ENCODE measurements at regions not wholly inside any gene's neighbourhood (a gene's known extent, or its start where the extent isn't known, plus 50 kb on each side); places are given as distances from the start of the nearest gene placed in this dataset.

DNA sequence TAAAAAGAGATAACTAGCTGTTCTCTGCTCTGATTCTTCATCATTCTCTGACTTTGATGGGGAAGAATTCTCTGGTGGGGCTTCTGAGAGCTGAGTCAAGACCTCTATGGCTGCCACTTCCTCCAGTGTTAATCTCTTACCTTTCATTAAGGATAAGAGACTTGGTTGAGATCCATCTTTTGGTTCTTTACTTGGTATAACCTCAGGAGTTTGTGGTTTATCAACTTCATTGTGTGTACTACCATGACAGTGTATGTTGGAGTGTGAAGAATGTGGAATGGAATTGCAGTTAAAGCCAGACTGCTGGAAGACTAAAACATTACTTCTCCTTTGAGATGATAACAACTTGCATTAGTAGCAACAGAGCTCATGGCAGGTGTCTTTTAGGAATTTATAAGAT lies 222.0 kb downstream of the SLITRK5 start:
- DNase-seq (ENCODE audit: low spot score) = no peak
- no peaks in the 10 kb centered on the region for H3K27me3 ChIP-seq (replicated peaks; ENCODE audit: insufficient read depth)
- no peak overlapping the region for H3K27ac ChIP-seq
- intact Hi-C loops (cut with DNase I) = no loop called here
- no peaks in the 10 kb centered on the region for H3K4me1 ChIP-seq (replicated peaks)
- no peak overlapping the region for H3K4me3 ChIP-seq
- TF ChIP-seq POLR2A (IDR thresholded peaks at IDR 0.05) = no peak
- TF ChIP-seq POLR2AphosphoS5 (IDR thresholded peaks at IDR 0.05) = no peak
- TF ChIP-seq CTCF (IDR thresholded peaks at IDR 0.05) = no peak
- no peaks in the 10 kb centered on the region for H3K9me3 ChIP-seq
- H3K36me3 ChIP-seq = no peaks in the 10 kb centered on the region

DNA sequence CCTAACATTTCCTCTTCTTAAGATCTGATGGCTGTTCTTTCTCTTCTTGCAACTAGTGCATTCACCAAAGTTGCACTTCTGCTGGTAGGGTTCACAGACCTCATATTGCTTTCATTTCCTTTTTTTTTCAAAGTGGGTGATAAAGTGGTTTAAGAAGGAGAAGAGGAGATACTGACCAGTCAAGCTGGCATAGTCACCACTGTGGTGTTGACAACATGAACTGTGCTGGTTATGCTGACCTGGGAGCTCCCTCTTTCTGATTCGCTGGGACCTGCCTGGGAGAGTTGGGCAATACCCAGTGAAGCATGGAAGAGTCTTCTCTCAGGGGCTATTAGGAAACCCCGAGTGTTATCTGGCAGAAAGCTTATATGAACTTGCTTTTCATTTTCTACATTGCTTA lies 222.9 kb downstream of the SLITRK5 start:
- Histone ChIP-seq H3K4me1 (replicated peaks) (no peaks in the 10 kb centered on the region), H3K27ac (no peak overlapping the region), H3K36me3 (no peaks in the 10 kb centered on the region), H3K4me3 (no peak overlapping the region), H3K27me3 (replicated peaks; ENCODE audit: insufficient read depth) (no peaks in the 10 kb centered on the region), H3K9me3 (no peaks in the 10 kb centered on the region)
- WGBS = 88% methylated on average over 2 of the region's 2 CpGs
- DNase-seq (ENCODE audit: low spot score) = no peak
- TF ChIP-seq POLR2A (IDR thresholded peaks at IDR 0.05) (no peak), CTCF (IDR thresholded peaks at IDR 0.05) (no peak), POLR2AphosphoS5 (IDR thresholded peaks at IDR 0.05) (no peak)
- intact Hi-C loops (cut with DNase I) = no loop called here

GRCh38 chr13:87903553-87903952 lies 232.4 kb downstream of the SLITRK5 start:
- Histone ChIP-seq H3K9me3 (no peaks in the 10 kb centered on the region), H3K27me3 (replicated peaks; ENCODE audit: insufficient read depth) (no peaks in the 10 kb centered on the region), H3K4me1 (replicated peaks) (no peaks in the 10 kb centered on the region), H3K4me3 (no peak overlapping the region), H3K27ac (no peak overlapping the region), H3K36me3 (no peaks in the 10 kb centered on the region)
- DNase-seq (ENCODE audit: low spot score) = no peak
- TF ChIP-seq POLR2A (IDR thresholded peaks at IDR 0.05) (no peak), CTCF (IDR thresholded peaks at IDR 0.05) (no peak), POLR2AphosphoS5 (IDR thresholded peaks at IDR 0.05) (no peak)
- intact Hi-C loops (cut with DNase I) = no loop called here

DNA sequence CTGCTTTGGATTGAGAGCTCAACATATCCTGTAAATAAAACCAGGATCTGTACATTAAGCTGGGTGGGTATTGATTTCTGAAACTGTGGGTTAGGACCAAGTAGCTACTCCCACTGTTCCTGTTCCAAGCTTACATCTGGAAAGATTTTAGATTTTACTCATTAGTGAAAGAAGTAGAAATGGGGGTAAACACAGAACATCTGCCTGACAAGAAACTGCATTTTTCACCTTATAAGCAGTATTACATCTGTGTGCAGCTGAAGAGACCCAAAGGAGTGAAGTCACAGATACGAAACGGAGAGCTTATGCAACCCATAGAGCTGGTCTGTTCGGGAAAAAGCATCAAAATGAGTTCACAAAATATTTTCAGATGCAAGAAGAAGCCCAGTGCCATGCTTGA lies 235.2 kb downstream of the SLITRK5 start:
- H3K27ac ChIP-seq = no peak overlapping the region
- no peaks in the 10 kb centered on the region for H3K36me3 ChIP-seq
- no peaks in the 10 kb centered on the region for H3K4me1 ChIP-seq (replicated peaks)
- intact Hi-C loops (cut with DNase I) = no loop called here
- no peak overlapping the region for H3K4me3 ChIP-seq
- no peaks in the 10 kb centered on the region for H3K27me3 ChIP-seq (replicated peaks; ENCODE audit: insufficient read depth)
- DNase-seq (ENCODE audit: low spot score) = no peak
- no peaks in the 10 kb centered on the region for H3K9me3 ChIP-seq
- WGBS = 81% methylated on average over 3 of the region's 3 CpGs
- TF ChIP-seq POLR2A (IDR thresholded peaks at IDR 0.05) (no peak), POLR2AphosphoS5 (IDR thresholded peaks at IDR 0.05) (no peak), CTCF (IDR thresholded peaks at IDR 0.05) (no peak)

GRCh38 chr13:87907202-87907601 lies 236.0 kb downstream of the SLITRK5 start:
- TF ChIP-seq POLR2A (IDR thresholded peaks at IDR 0.05) (no peak), CTCF (IDR thresholded peaks at IDR 0.05) (no peak), POLR2AphosphoS5 (IDR thresholded peaks at IDR 0.05) (no peak)
- Histone ChIP-seq H3K27me3 (replicated peaks; ENCODE audit: insufficient read depth) (no peaks in the 10 kb centered on the region), H3K27ac (no peak overlapping the region), H3K9me3 (no peaks in the 10 kb centered on the region), H3K4me3 (no peak overlapping the region), H3K4me1 (replicated peaks) (no peaks in the 10 kb centered on the region), H3K36me3 (no peaks in the 10 kb centered on the region)
- WGBS = 58% methylated on average over 1 of the region's 1 CpG
- intact Hi-C loops (cut with DNase I) = no loop called here
- DNase-seq (ENCODE audit: low spot score) = no peak

All from prostate gland (tissue), 2 donors.